Activated CD8-positive, alpha-beta T cell treated with anti-CD3 and anti-CD28 coated beads for 36 hours (primary cell): ENCODE measurements at regions not wholly inside any gene's neighbourhood (a gene's known extent, or its start where the extent isn't known, plus 50 kb on each side); places are given as distances from the start of the nearest gene placed in this dataset.

Source experiments
- ATAC-seq: fragments of 200-7000 bp; cut with Tn5 transposase; one replicate; pipeline ENCODE4 v1.10.0; 2021; ENCODE audit warnings: mild to moderate bottlenecking, moderate library complexity
- CTCF ChIA-PET: fragments of 350-600 bp; sonication (Branson Sonifier 250); formaldehyde crosslinking; loops from one replicate; lab custom pipeline; 2021; ENCODE audit warnings: antibody characterized with exemption; lab: Charles Lee
- POLR2A ChIA-PET: fragments of 350-600 bp; sonication (Branson Sonifier 250); formaldehyde crosslinking; loops from one replicate; lab custom pipeline; 2021; ENCODE audit warnings: antibody characterized with exemption; lab: Charles Lee
- DNase-seq: peaks from one replicate; pipeline ENCODE4 v3.0.0-alpha.2; 2020
- H3K27ac Mint-ChIP-seq: one replicate; pipeline ENCODE4 v1.8.0; 2021; ENCODE audit warnings: mild to moderate bottlenecking, mixed read lengths
- H3K27me3 Mint-ChIP-seq: one replicate; pipeline ENCODE4 v1.8.0; 2021; ENCODE audit warnings: mixed read lengths
- H3K36me3 Mint-ChIP-seq: one replicate; pipeline ENCODE4 v1.8.0; 2021; ENCODE audit warnings: low read depth, mixed read lengths
- H3K4me1 Mint-ChIP-seq: one replicate; pipeline ENCODE4 v1.8.0; 2021; ENCODE audit warnings: low read depth, mixed read lengths
- H3K4me3 Mint-ChIP-seq: one replicate; pipeline ENCODE4 v1.8.0; 2021; ENCODE audit warnings: mild to moderate bottlenecking, moderate library complexity, mixed read lengths
- H3K9me3 Mint-ChIP-seq: one replicate; pipeline ENCODE4 v1.8.0; 2021; ENCODE audit warnings: mixed read lengths
- intact Hi-C: fragments of 100-400 bp; cut with micrococcal nuclease; formaldehyde crosslinking; loops from one replicate; pipeline ENCODE4 v1.10.0; 2022
- TF ChIP-seq, protein P1 (sequence below): fragments of 200-600 bp; IDR thresholded peaks from one replicate; pipeline ENCODE4 v1.8.0; 2022; ENCODE audit warnings: antibody characterized with exemption, mild to moderate bottlenecking

GRCh38 chr1:55735106-55735505, 519.9 kb upstream of the USP24 start:
- peaks cover 4% of the 10 kb centered on the region for H3K27me3 Mint-ChIP-seq
- H3K9me3 Mint-ChIP-seq: no peaks in the 10 kb centered on the region
- TF ChIP-seq, protein P1, sequence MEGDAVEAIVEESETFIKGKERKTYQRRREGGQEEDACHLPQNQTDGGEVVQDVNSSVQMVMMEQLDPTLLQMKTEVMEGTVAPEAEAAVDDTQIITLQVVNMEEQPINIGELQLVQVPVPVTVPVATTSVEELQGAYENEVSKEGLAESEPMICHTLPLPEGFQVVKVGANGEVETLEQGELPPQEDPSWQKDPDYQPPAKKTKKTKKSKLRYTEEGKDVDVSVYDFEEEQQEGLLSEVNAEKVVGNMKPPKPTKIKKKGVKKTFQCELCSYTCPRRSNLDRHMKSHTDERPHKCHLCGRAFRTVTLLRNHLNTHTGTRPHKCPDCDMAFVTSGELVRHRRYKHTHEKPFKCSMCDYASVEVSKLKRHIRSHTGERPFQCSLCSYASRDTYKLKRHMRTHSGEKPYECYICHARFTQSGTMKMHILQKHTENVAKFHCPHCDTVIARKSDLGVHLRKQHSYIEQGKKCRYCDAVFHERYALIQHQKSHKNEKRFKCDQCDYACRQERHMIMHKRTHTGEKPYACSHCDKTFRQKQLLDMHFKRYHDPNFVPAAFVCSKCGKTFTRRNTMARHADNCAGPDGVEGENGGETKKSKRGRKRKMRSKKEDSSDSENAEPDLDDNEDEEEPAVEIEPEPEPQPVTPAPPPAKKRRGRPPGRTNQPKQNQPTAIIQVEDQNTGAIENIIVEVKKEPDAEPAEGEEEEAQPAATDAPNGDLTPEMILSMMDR: no peak

DNA sequence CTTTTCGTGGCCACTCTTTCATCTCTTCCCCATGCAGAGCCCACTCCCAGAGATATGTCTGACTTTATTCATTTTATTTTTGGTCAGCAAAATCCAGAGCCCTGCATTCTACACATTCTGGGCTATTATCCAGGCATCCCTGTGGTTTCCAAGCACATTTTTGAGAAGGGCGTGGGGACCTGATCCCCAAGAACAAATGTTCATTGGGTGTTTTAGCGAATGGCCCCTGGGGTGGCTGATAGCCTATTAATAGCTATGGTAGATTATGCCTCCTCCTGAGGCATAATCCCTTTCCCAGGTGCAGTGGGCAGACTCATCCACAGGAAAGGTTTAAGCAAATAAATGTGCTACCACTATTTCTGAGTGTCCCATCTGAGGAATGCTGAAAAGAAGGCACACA, 511.8 kb upstream of the USP24 start:
- H3K4me1 Mint-ChIP-seq: no peaks in the 10 kb centered on the region
- ATAC-seq (no peak), DNase-seq (no peak)
- CTCF ChIA-PET: no interaction called here
- intact Hi-C loops: no loop called here
- no peak overlapping the region for H3K4me3 Mint-ChIP-seq
- no peaks in the 10 kb centered on the region for H3K36me3 Mint-ChIP-seq
- peaks cover 3% of the 10 kb centered on the region for H3K9me3 Mint-ChIP-seq
- POLR2A ChIA-PET: no interaction called here
- H3K27me3 Mint-ChIP-seq: peaks cover 5% of the 10 kb centered on the region
- H3K27ac Mint-ChIP-seq: no peak overlapping the region
- TF ChIP-seq, protein P1: no peak

More at GRCh38 chr1:55735106-55735505, 519.9 kb upstream of the USP24 start:
- H3K36me3 Mint-ChIP-seq: no peaks in the 10 kb centered on the region
- ChIA-PET CTCF (no interaction called here), POLR2A (no interaction called here)
- H3K27ac Mint-ChIP-seq: no peak overlapping the region
- H3K4me1 Mint-ChIP-seq: no peaks in the 10 kb centered on the region
- intact Hi-C loops: no loop called here
- no peak overlapping the region for H3K4me3 Mint-ChIP-seq
- DNase-seq (no peak), ATAC-seq (no peak)

- H3K27me3 Mint-ChIP-seq: peaks cover 5% of the 10 kb centered on the region
- TF ChIP-seq, protein P1: no peak
- DNase-seq: no peak
- ChIA-PET CTCF (no interaction called here), POLR2A (no interaction called here)
- no peak overlapping the region for H3K27ac Mint-ChIP-seq
- no peak for ATAC-seq
- no peaks in the 10 kb centered on the region for H3K4me1 Mint-ChIP-seq
- H3K36me3 Mint-ChIP-seq: no peaks in the 10 kb centered on the region
- no peak overlapping the region for H3K4me3 Mint-ChIP-seq
- H3K9me3 Mint-ChIP-seq: peaks cover 3% of the 10 kb centered on the region
- intact Hi-C loops: no loop called here
Measured at GRCh38 chr1:55725378-55725777, 510.2 kb upstream of the USP24 start.

DNA sequence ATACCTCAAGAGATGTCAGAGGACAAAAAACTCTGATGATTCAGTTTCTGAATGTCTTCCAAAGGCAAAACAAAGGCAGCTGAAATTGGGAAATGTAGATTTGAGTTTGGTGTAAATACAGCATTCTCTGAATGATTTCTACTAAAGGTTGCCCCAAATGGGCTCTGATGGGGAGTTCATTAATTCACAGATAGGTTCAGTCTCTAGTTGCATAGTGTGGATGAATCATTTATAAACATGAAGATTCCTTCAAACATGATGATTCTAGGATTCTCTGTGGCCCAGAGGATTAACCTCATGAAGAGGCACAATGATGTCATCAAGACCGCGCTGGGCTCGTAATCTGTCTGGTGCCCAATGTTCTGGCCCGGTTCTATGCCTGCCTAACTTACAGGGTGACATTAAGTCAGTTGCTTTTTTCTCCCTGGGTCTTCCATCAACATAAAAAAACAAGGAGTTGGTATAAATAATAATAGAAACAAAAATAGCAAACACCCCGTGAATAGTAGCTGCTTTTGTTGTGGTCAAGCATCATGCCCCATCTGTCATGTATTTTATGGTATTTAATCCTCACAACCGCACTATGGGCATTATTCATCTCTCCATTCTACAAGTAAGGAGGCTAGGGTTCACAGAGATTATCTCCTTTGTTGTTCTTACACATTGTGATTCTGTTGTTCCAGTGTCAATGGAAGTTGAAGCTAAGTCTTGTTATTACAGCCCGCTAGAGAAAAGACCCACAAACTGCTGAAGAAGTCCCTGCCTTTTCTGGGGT, 509.6 kb upstream of the USP24 start:
- CTCF ChIA-PET: no interaction called here
- TF ChIP-seq, protein P1: no peak

DNA sequence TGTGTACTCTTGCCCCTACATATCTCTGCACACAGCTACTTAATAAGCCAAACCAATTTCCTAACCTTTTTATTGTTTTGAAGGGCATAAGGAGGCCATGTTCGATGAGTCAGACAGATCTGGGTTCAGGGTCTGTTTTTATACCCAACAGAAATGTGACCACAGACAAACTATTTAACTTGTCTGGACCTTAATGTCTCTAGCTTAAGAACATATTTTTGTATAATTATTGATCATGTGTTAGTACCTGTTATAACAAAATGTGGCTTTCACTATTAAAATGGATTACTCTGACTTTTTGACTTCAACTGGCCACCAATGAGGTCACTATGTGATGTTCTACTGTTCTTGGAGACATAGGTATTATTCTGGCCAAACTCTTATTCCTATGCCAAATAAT, 507.8 kb upstream of the USP24 start:
- ATAC-seq: no peak
- POLR2A ChIA-PET: no interaction called here

More for the DNA sequence above, 509.6 kb upstream of the USP24 start:
- Mint-ChIP-seq H3K36me3 (no peaks in the 10 kb centered on the region), H3K27me3 (peaks cover 5% of the 10 kb centered on the region), H3K27ac (no peak overlapping the region), H3K4me3 (no peak overlapping the region), H3K4me1 (no peaks in the 10 kb centered on the region), H3K9me3 (peaks cover 3% of the 10 kb centered on the region)
- DNase-seq (no peak), ATAC-seq (no peak)
- intact Hi-C loops: no loop called here
- POLR2A ChIA-PET: no interaction called here

More for the DNA sequence above, 507.8 kb upstream of the USP24 start:
- Mint-ChIP-seq H3K27me3 (peaks cover 8% of the 10 kb centered on the region), H3K36me3 (no peaks in the 10 kb centered on the region), H3K4me1 (no peaks in the 10 kb centered on the region), H3K4me3 (no peak overlapping the region), H3K27ac (no peak overlapping the region), H3K9me3 (peaks cover 3% of the 10 kb centered on the region)
- TF ChIP-seq, protein P1: no peak
- intact Hi-C loops: no loop called here
- CTCF ChIA-PET: interaction anchor here (2.0 kb wide), 1 partner anchor 20 kb away, joined by 4 read pairs; no protein-coding TSS in a partner anchor
- DNase-seq: no peak
